HUDEP-2 (cell line): ENCODE measurements at regions not wholly inside any gene's neighbourhood (a gene's known extent, or its start where the extent isn't known, plus 50 kb on each side); places are given as distances from the start of the nearest gene placed in this dataset.
"Not testable (repeated sequence)": the region's sequence is repeated elsewhere in the genome, so short reads cannot be mapped to it uniquely, and the experiment has no call there.

Experiments
- DNase-seq, 76 experiments: peaks; one replicate each; lab custom pipeline; 2025; ENCODE audit not compliant: unreplicated experiment in 76 of 76; lab: John Stamatoyannopoulos, UW

DNA sequence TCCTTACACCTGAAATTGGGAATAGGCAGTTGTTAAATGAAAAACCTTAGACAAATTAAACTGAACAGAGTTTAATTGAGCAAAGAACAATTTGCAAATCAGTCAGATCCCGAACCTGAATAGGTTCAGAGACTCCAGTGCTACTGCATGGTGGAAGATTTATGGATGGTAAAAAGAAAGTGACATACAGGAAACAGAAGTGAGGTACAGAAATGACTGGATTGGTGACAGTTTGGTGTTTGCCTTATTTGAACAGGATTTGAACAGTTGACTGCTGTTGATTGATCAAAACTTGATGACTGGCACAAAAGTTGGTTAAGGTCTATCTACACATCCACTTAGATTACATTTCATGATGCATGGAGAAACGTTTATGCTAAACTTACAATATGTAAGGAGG is 248.8 kb downstream of the HNMT start:
- DNase-seq = no peak

DNA sequence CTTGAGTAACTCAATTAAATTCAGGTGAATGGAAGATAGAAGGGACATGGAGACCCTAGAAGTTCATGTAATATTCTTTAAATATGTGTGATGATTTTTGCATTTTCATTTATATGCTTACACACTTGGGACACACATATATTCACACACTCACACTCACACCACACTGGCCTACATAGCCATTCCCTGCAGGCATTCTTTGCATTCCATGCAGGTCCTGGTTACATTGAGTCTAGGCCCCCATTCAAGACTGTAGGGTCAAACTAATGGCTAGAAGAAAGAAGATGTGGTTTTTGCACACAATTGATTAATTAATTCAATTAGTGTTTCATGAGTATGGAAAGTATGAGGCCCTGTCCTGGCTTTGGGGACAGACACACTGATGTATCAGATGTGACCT is 249.4 kb downstream of the HNMT start:
- no peak for DNase-seq

GRCh38 chr2:138215958-138216357 is 251.7 kb downstream of the HNMT start:
- no peak for DNase-seq

DNA sequence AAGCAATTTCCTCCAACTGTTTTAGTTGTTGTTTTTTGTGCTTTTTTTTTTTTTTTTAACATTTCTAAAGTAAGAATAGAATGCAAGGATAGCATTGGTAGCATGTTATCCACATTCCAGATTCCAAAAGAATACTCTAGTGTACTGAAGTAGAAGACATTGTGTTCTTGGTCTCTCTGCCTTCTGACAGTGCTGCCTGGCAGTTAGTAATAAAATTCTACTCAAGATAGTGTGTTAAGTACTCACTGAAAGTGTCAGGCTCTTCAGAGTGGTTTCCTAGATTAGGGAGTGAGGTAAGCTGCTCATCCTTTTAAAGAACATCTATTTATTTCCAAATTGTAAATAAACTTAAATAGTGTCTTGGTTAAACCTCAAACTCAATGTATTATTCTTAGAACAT is 253.7 kb downstream of the HNMT start:
- no peak for DNase-seq

- DNase-seq = no peak
These were observed 254.1 kb downstream of the HNMT start for GRCh38 chr2:138218397-138218796.

DNA sequence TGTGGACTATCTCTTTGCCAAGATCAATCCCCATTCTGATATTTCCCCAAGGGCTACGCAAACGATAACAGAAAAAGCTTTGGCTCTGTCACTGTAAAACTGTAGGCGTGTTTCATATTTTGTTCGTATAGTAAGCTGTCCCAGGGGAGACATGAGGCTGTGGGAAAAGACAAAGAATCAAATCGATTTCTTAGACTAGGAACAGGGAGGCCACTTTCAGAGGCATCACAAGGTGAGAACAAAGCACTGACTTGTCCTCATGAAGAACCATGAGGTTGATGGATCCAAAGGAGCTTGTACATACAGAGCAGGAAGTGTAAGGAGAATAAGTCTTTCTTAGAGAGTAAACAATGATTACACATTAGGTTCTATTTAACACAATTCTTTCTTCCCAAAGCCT is 255.7 kb downstream of the HNMT start:
- no peak for DNase-seq

GRCh38 chr2:138221358-138221757 is 257.1 kb downstream of the HNMT start:
- no peak for DNase-seq

- DNase-seq = no peak
These were observed 259.0 kb downstream of the HNMT start for GRCh38 chr2:138223319-138223718.

DNA sequence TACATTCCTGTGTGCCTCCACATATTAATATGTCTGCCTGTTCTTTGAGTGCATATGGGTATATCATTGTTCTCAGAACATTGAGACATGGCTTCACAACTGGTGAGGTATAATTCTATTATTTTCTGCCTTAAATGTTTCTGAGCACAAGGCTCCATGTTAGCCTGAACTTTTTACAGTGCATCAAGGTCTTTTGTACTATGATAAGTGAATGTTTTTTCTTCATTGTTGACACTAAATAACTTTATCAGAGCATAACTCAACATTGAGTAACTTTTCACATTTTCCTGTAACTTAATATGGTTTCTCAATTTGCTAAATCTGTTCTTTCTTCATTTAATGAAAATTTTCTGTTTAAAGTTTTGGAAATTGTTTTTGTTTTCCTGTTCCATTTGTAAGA is 262.9 kb downstream of the HNMT start:
- no peak for DNase-seq

DNA sequence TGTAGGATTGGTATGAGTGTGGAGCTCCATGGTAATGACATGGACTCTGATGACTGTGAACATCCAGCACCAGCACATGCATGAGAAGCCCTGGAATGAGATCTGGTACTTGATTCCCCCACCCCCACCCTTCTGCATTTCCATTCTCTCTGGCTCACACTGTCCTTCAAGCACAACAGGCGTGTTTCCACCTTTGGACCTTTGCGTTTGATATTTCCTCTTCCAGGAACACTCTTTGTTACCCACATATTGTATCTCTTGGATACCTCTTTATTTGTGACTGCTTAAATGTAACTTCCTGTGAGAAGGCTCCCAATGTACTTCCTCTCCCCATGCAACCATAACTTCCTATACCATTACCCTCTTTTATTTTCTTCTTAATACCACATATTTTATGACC is 263.8 kb downstream of the HNMT start:
- no peak for DNase-seq

DNA sequence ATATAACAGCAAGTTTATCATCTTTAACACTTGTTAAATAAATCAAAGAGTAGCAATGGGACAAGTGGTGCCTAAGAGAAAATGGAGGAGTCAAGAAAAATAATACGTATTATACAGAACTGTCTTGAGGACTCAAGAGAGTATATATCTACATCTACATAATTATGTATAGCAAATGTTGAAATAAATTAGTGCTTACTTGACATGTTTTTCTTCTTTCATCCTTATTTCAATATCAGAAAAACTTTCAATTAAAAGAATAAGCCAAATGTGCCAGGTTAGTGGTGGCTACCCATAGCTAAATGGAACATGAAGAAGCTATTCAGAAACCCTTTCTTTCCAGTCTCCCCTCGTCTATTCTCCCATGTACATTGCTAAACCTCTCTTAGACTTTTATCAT is 267.3 kb upstream of the SPOPL start:
- DNase-seq = no peak

DNA sequence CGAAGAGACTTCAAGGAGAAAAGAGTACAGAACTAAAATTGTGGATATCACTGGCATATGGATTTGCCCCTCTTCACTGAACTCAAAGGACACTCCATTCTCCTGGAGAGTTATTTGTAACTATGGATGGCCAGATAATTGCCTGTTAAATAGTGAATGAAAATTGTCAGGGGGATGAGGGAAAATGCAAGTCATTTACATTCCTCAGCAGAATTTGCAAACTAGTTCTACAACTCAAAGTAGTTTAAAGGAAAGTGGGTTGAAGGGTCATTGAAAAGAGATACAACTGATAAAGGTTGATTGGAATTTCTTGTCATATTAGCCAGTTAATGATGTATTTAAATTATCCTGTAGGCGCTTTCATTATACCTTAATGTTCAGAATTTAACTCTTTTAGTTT is 266.5 kb upstream of the SPOPL start:
- DNase-seq = no peak

DNA sequence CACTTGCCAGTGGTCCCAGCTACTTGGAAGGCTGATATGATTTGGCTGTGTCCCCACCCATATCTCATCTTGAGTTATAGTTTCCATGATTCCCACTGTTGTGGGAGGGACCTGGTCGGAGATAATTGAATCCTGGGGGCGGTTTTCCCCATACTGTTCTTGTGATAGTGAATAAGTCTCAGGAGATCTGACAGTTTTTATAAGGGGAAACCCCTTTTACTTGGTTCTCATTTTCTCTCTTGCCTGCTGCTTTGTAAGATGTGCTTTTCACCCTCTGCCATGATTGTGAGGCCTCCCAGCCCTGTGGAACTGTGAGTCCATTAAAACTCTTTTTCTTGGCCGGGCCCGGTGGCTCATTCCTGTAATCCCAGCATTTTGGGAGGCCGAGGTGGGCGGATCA is 265.4 kb upstream of the SPOPL start:
- peak in 4 of 76 experiments; percentile 3 to 23 (median 10) for DNase-seq

DNA sequence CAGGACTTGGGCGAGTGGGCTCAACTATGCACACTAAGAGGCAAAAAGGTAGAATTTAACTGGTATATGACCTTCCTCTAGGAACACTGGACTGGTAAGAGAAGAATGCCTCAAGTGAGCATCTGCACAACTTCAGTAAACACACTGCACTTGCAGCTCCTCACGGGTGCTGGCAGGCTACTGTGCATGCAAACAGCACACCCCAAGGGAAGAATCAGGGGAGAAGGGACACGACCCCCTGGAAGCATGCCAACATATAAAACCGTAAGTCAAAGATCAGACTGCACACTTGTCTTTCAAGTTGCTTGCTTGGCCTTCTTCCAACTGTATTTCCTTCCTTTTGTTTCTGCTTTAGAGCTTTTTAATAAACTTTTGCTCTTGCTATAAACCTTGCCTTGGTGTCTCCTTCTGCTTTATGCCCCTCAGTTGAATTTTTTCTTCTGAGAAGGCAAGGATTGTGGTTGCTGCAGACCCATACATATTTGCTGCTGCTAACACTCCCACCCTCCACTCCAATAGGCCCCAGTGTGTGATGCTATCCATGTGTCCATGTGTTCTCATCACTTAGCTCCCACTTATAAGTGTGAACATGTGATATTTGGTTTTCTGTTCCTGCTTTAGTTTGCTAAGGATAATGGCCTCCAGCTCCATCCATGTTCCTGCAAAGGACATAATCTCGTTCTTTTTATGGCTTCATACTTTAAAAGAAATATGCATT is 263.7 kb upstream of the SPOPL start:
- DNase-seq = no peak

DNA sequence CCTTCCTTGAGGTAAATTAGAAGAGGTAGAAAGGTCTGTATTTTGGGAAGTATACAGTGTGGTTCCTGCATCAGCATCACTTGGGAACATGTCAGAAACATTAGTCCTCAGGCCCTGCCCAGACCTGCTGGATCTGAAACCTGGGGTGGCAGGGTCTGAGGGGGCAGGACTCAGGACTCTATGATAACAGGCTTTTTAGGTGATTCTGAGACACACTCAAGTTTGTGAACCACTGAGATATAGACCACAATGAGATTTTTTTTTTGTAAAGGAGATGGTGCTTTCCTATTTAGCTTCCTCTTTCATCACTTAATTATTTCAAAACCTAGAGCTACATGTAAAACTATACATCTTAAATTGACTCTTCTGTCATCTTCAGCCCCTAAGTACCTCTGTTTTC is 262.7 kb upstream of the SPOPL start:
- no peak for DNase-seq

DNA sequence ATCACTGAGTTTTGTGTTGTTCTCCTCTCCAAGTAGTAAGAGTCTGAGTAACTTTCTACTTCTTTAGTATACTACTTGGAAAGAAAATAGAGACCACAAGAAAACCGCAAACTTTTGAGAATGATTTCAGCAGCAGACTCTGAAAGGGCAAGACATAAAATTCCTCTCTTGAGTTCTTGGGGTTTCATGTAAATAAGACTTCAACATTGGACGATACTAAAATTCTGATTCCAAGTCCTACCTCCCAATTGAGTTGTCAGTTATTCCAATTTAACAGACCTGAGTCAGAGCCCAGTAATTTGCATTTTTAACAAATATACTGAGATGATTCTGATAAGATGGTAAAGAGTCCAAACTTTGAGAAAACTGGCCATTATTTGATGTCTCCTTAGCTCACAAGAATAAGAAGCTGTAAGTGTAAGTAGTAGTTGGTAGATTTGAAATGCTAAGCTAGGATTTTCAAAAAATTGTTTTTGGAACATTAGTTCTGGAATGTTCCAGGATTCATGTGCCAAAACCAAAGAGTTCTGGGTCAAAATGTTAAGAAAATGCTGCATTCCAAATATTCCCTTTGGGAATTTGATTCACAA is 261.6 kb upstream of the SPOPL start:
- DNase-seq = no peak

DNA sequence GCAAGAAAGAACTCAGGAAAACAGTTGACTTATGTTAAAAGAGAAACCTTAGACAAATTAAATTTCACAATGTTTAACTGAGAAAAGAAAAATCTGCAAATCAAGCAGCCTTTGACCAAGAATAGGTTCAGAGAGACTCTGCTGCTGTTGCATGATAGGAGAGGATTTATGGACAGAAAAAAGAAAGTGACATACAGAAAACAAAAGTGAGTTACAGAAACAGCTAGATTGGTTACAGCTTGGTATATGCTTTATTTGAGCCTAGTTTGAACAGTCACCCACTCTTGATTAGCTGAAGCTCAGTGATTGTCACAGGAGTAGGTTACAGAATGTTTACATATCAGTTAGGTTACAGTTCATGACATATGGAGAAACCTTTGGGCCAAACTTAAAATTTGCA is 258.2 kb upstream of the SPOPL start:
- no peak for DNase-seq

GRCh38 chr2:138244501-138244925 is 257.1 kb upstream of the SPOPL start:
- DNase-seq = peak in 70 of 76 experiments; percentile 4 to 94 (median 62)

GRCh38 chr2:138245310-138245709 is 256.3 kb upstream of the SPOPL start:
- DNase-seq = peak in 9 of 76 experiments; percentile 0 to 55 (median 15)

- no peak for DNase-seq
These were observed 254.3 kb upstream of the SPOPL start for GRCh38 chr2:138247302-138247701.

- DNase-seq = no peak
These were observed 252.4 kb upstream of the SPOPL start for GRCh38 chr2:138249207-138249606.

DNA sequence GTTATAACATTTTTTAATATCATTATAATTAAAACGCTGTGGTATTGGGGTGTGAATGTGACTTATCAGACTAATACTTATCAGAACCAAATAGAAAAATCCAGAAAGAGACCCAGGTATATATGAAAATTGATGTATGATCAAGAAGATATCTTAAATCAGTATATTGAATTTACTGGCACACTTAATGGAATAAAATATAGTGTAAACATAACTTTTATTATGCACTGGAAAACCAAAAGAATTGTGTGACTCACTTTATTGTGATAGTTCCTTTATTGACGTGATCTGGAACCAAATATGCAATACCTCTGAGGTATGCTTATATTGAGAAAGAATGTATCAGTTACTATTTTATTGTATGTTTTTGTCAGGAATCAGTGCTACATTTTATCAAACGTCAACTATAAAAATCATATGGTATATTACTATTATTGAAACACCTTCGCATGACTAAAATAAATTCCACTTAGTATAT is 250.7 kb upstream of the SPOPL start:
- not testable (repeated sequence) for DNase-seq
